Nephron (organoid): ENCODE measurements at regions not wholly inside any gene's neighbourhood (a gene's known extent, or its start where the extent isn't known, plus 50 kb on each side); places are given as distances from the start of the nearest gene placed in this dataset.
"Not testable (repeated sequence)": the region's sequence is repeated elsewhere in the genome, so short reads cannot be mapped to it uniquely, and the experiment has no call there.

Experiments used
- H3K27ac Mint-ChIP-seq, 3 experiments: 2 replicates each; pipeline ENCODE4 v1.8.0; 2020; ENCODE audit warnings: mixed read lengths in 3 of 3, mild to moderate bottlenecking in 2 of 3, moderate library complexity in 1 of 3
- H3K27me3 Mint-ChIP-seq: 2 replicates; pipeline ENCODE4 v1.8.0; 2021; ENCODE audit warnings: low read depth, mild to moderate bottlenecking, moderate library complexity, mixed read lengths
- H3K36me3 Mint-ChIP-seq: 2 replicates; pipeline ENCODE4 v1.8.0; 2020; ENCODE audit warnings: low read depth, mixed read lengths
- H3K4me1 Mint-ChIP-seq: 2 replicates; pipeline ENCODE4 v1.8.0; 2020; ENCODE audit warnings: mixed read lengths
- H3K4me3 Mint-ChIP-seq, 3 experiments: 2 replicates each; pipeline ENCODE4 v1.8.0; 2020; ENCODE audit warnings: mild to moderate bottlenecking in 3 of 3, mixed read lengths in 3 of 3, moderate library complexity in 2 of 3
- H3K9me3 Mint-ChIP-seq: 2 replicates; pipeline ENCODE4 v1.8.0; 2020; ENCODE audit warnings: mixed read lengths

- not testable (repeated sequence) for H3K9me3 Mint-ChIP-seq, H3K27ac Mint-ChIP-seq, H3K4me1 Mint-ChIP-seq, H3K27me3 Mint-ChIP-seq, H3K4me3 Mint-ChIP-seq, H3K36me3 Mint-ChIP-seq
These were observed 57.8 kb upstream of the NBPF8 start for GRCh38 chr1:120357046-120357445.

- not testable (repeated sequence) for H3K27me3 Mint-ChIP-seq, H3K27ac Mint-ChIP-seq, H3K4me3 Mint-ChIP-seq, H3K36me3 Mint-ChIP-seq, H3K4me1 Mint-ChIP-seq, H3K9me3 Mint-ChIP-seq
These were observed 58.7 kb upstream of the NBPF8 start for GRCh38 chr1:120356170-120356569.

DNA sequence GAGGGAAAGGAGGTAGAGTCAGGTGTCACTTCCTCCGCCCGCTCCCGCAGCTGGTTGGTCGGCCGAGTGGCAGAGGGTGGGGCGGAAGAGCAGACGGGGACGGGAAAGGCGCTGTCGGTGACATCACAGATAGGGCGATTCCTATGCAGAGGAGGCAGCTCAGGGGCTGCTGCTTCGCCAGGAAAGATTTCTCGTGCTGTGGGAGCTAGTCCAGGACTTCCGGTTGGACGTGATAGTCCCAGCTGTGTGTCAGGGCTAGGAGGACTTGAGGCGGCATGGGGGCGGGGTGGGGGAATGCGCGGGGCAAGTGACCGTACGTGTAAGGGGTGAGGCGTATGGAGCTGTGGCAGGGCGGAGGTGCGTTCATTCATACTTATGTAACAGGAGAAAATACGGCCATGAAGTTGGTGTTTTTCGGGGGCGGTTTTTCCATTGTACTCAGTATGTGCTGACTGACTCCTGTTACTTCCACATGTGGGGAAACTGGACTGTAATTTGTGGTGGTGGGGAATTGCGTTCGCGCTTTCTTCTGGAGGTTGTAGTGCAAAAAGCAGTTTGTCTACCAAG is 60.1 kb upstream of the NBPF8 start:
- not testable (repeated sequence) for H3K27me3 Mint-ChIP-seq, H3K36me3 Mint-ChIP-seq, H3K4me1 Mint-ChIP-seq, H3K9me3 Mint-ChIP-seq
- Mint-ChIP-seq H3K4me3 (peak overlapping the region; percentile 81 to 87 (median 87)), H3K27ac (peak overlapping the region; percentile 96 to 100 (median 99))

DNA sequence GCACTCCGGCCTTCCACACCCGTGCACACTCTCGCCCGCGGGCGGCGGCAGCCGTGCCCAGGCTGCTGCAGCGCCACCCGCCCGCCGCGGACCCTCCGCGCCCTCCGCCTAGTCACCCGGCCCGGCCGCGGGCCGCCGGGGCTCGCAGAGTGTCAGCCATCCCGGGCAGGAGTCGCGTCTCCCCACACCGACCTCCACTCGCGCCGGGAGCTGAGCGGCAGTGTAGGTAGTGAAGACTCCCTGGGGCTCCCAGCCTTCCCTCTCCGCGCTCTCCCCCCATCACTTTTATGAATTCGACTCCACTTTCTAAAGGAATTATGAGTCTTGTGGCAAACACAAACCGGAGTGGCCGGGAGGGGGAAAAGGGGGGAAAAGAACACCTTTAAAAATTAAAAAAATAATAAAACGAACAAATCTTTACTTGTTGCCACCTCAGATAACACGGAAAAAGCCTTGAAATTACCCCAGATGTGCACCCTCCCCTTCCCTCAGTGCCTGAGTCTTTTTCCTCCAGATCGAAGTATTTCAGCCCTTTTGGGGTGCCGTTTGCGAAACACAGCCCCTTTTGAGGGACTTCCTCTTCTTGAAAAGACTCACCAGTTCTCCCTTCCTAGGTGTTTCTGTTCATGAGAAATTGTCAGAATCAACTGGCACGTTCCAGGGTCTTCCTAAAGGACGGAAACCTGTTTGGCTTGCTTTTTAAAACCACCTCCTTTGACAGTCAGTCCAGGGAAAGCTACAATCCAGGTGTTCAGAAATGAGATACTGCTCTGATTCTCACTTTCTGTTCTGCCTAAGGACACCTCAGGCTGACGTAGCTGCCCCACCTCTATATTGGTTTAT is 72.4 kb upstream of the NBPF8 start:
- not testable (repeated sequence) for H3K27me3 Mint-ChIP-seq, H3K9me3 Mint-ChIP-seq, H3K4me1 Mint-ChIP-seq, H3K27ac Mint-ChIP-seq, H3K36me3 Mint-ChIP-seq
- H3K4me3 Mint-ChIP-seq = peak overlapping the region; percentile 53 to 65 (median 61)

GRCh38 chr1:120341756-120342155 is 73.1 kb upstream of the NBPF8 start:
- not testable (repeated sequence) for H3K4me1 Mint-ChIP-seq, H3K27me3 Mint-ChIP-seq, H3K36me3 Mint-ChIP-seq, H3K9me3 Mint-ChIP-seq
- peak overlapping the region; percentile 78 to 83 (median 83) for H3K4me3 Mint-ChIP-seq
- peak overlapping the region in 1 of 3 experiments; percentile 71 for H3K27ac Mint-ChIP-seq

DNA sequence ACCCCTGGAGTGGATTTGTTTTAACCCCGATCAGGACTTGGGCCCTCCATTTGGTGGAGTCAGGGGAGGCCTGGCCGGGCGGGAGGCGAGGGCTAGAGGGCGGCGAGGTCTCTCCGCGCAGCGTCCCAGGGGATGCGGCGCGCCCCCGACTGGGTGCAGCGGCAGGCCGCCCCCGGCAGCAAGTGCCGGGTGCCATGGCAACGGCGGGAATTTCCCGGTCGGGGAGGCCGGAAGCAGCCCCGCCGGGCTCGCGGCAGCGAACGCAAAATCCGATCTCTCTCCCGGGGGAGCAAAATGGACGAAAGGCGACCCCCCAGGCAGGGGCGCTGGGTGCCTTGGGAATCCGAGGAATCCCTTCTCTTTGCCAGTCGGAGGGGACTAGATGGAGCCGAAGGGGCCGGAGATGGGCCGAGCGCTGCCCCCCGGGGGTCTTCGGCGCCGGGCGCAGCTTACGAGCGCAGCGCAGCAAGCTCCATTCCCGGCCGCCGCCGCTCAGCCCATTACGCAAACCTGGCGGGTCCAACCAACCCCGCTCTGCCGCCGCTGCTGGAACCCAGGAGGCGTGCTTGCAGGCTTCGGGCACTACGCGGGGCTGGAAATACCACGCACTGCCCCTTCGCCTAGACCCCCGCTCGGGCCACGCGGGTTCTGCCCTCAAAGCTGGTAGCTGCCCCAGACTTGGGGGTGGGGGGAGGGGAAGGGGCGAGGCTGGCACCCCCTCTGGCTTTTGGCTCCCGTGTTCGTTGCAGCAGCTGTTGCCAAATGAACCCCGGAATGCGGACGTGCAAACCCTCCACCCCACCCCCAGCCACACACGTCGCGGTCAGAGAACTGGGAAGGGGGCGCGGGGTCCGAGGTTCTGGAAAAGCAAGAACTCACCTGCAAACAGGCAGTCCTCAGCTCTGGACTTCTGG is 73.7 kb upstream of the NBPF8 start:
- H3K27me3 Mint-ChIP-seq, H3K4me1 Mint-ChIP-seq, H3K27ac Mint-ChIP-seq: not testable (repeated sequence)

GRCh38 chr1:120315738-120316137 is 99.1 kb upstream of the NBPF8 start:
- not testable (repeated sequence) for H3K27me3 Mint-ChIP-seq, H3K4me1 Mint-ChIP-seq, H3K4me3 Mint-ChIP-seq, H3K27ac Mint-ChIP-seq, H3K36me3 Mint-ChIP-seq, H3K9me3 Mint-ChIP-seq

More for the DNA sequence above, 73.7 kb upstream of the NBPF8 start:
- peak overlapping the region; percentile 59 to 83 (median 83) for H3K4me3 Mint-ChIP-seq
- H3K36me3 Mint-ChIP-seq, H3K9me3 Mint-ChIP-seq: not testable (repeated sequence)

GRCh38 chr1:120311930-120312329 is 102.9 kb upstream of the NBPF8 start:
- H3K27ac Mint-ChIP-seq, H3K36me3 Mint-ChIP-seq, H3K9me3 Mint-ChIP-seq, H3K27me3 Mint-ChIP-seq, H3K4me1 Mint-ChIP-seq, H3K4me3 Mint-ChIP-seq: not testable (repeated sequence)

DNA sequence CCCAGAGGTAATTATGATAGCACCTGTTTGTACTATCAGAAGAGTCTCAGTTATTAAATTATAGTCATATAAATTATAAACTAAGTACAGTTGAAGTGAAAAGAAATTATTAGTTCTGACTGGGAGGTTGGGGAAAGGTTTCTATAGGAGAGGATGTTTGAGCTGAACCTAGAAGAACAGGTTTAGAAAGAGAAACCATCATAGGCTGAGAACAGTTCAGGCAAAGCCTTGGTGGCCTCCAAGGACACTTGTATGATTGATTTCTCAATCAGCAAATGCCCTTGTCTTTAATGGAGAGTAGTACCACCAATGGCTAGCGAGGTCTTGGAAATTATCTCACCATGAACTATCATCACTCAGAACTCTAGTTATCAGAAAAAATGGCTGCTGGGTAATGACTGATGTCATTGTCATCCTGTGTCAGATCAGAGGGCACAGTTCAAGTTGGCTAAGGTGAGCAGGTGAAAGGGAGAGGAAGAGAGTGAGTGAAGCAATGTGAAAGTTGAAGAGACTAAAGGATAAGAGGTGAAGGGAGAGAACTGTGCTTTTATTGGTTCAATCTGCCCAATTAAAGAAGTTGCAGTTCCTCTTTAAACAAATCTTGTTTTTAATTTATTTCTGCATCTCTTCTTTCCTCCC is 105.8 kb upstream of the NBPF8 start:
- H3K4me1 Mint-ChIP-seq, H3K9me3 Mint-ChIP-seq, H3K4me3 Mint-ChIP-seq, H3K27ac Mint-ChIP-seq, H3K27me3 Mint-ChIP-seq, H3K36me3 Mint-ChIP-seq: not testable (repeated sequence)

DNA sequence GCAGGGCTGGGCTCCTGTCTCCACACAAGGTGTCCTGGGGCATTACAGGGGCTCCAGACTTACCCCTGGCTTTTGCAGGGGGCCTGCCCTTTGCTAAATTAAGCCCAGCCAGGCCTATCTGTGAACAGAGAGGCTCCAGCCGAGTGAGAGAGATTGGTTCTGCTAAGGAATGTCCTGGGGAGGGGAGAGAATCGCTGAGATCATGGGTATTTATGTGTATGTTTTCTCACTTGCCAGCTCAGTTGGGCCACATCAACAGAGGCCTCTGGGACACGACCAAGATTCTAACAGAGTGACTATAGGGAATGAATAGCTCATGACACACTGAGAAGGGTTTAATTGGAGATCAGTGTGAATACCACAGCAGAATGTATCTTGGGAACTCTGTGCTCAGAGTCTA is 109.8 kb upstream of the NBPF8 start:
- not testable (repeated sequence) for H3K4me3 Mint-ChIP-seq, H3K36me3 Mint-ChIP-seq, H3K4me1 Mint-ChIP-seq, H3K27me3 Mint-ChIP-seq, H3K9me3 Mint-ChIP-seq, H3K27ac Mint-ChIP-seq

GRCh38 chr1:120304341-120304740 is 110.5 kb upstream of the NBPF8 start:
- not testable (repeated sequence) for H3K9me3 Mint-ChIP-seq, H3K4me3 Mint-ChIP-seq

GRCh38 chr1:120299433-120300057 is 115.3 kb upstream of the NBPF8 start:
- not testable (repeated sequence) for H3K27ac Mint-ChIP-seq, H3K4me3 Mint-ChIP-seq, H3K36me3 Mint-ChIP-seq, H3K4me1 Mint-ChIP-seq, H3K27me3 Mint-ChIP-seq, H3K9me3 Mint-ChIP-seq

More at GRCh38 chr1:120304341-120304740, 110.5 kb upstream of the NBPF8 start:
- H3K4me1 Mint-ChIP-seq, H3K27me3 Mint-ChIP-seq, H3K27ac Mint-ChIP-seq, H3K36me3 Mint-ChIP-seq: not testable (repeated sequence)

- H3K9me3 Mint-ChIP-seq = not testable (repeated sequence)
These were observed 116.3 kb upstream of the NBPF8 start for GRCh38 chr1:120298487-120298886.

GRCh38 chr1:120297345-120297953 is 117.4 kb upstream of the NBPF8 start:
- H3K36me3 Mint-ChIP-seq = not testable (repeated sequence)

More at GRCh38 chr1:120298487-120298886, 116.3 kb upstream of the NBPF8 start:
- H3K4me1 Mint-ChIP-seq, H3K4me3 Mint-ChIP-seq, H3K27me3 Mint-ChIP-seq, H3K36me3 Mint-ChIP-seq, H3K27ac Mint-ChIP-seq: not testable (repeated sequence)

More at GRCh38 chr1:120297345-120297953, 117.4 kb upstream of the NBPF8 start:
- H3K27ac Mint-ChIP-seq, H3K4me3 Mint-ChIP-seq, H3K9me3 Mint-ChIP-seq, H3K4me1 Mint-ChIP-seq, H3K27me3 Mint-ChIP-seq: not testable (repeated sequence)
